ENCODE measurements at regions not wholly inside any gene's neighbourhood (a gene's known extent, or its start where the extent isn't known, plus 50 kb on each side); places are given as distances from the start of the nearest gene placed in this dataset.

GRCh38 chr10:132131581-132132420, 54.9 kb upstream of the DPYSL4 start:
- CTCF ChIA-PET: interaction anchor here (3.1 kb wide), 1 partner anchor 10 kb away, joined by 8 read pairs; no protein-coding TSS in a partner anchor
- Histone ChIP-seq H3K4me3 (replicated peaks in 1 of 3; ENCODE audit: insufficient read depth in 1 of 3, low read depth in 1 of 3, low read length in 3 of 3) (no peak overlapping the region), H3K9me3 (replicated peaks; ENCODE audit: control insufficient read depth, insufficient read depth, low read length) (no peaks in the 10 kb centered on the region), H4K20me1 (replicated peaks; ENCODE audit: control insufficient read depth, extremely low read depth, insufficient read depth, low read length) (no peaks in the 10 kb centered on the region), H3K4me2 (ENCODE audit: insufficient read depth, low read length) (no peak overlapping the region), H2AFZ (ENCODE audit: low read depth, low read length) (no peak overlapping the region), H3K27me3 (ENCODE audit: control insufficient read depth in 2 of 2, insufficient read depth in 2 of 2, low read length in 2 of 2) (no peaks in the 10 kb centered on the region), H3K9me1 (replicated peaks; ENCODE audit: control insufficient read depth, extremely low read depth, insufficient read depth, low read length) (no peaks in the 10 kb centered on the region), H3K27ac (ENCODE audit: insufficient read depth, low read depth, low read length) (no peak overlapping the region), H3K4me1 (ENCODE audit: control insufficient read depth, extremely low read depth, insufficient read depth, low read length) (no peaks in the 10 kb centered on the region), H3K79me2 (ENCODE audit: control insufficient read depth, insufficient read depth, low read length) (no peaks in the 10 kb centered on the region), H3K36me3 (ENCODE audit: control insufficient read depth in 2 of 2, extremely low read depth in 1 of 2, insufficient read depth in 2 of 2, low read length in 2 of 2) (no peaks in the 10 kb centered on the region), H3K9ac (replicated peaks; ENCODE audit: extremely low read depth, insufficient read depth, low read length) (no peak overlapping the region)
- no TSS peak for BruUV-seq (replicated peaks)
- POLR2A ChIA-PET: interaction anchor here (0.6 kb wide), 1 partner anchor 11 kb away, joined by 3 read pairs; no protein-coding TSS in a partner anchor
- intact Hi-C loops (cut with micrococcal nuclease): no loop called here
- no peak for FAIRE-seq
- dilution Hi-C loops (cut with MboI; ENCODE audit: extremely low pct_ligation_motif_present, low sequenced_read_pairs): no loop called here
- DNase-seq (ENCODE audit: low read depth, low spot score): no peak
- TF ChIP-seq POLR2A (IDR thresholded peaks at IDR 0.05; ENCODE audit: low read depth, low read length): no peak
- TF ChIP-seq POLR2AphosphoS5 (IDR thresholded peaks at IDR 0.05; ENCODE audit: insufficient read depth, low read depth, low read length): no peak
- TF ChIP-seq, protein P1, sequence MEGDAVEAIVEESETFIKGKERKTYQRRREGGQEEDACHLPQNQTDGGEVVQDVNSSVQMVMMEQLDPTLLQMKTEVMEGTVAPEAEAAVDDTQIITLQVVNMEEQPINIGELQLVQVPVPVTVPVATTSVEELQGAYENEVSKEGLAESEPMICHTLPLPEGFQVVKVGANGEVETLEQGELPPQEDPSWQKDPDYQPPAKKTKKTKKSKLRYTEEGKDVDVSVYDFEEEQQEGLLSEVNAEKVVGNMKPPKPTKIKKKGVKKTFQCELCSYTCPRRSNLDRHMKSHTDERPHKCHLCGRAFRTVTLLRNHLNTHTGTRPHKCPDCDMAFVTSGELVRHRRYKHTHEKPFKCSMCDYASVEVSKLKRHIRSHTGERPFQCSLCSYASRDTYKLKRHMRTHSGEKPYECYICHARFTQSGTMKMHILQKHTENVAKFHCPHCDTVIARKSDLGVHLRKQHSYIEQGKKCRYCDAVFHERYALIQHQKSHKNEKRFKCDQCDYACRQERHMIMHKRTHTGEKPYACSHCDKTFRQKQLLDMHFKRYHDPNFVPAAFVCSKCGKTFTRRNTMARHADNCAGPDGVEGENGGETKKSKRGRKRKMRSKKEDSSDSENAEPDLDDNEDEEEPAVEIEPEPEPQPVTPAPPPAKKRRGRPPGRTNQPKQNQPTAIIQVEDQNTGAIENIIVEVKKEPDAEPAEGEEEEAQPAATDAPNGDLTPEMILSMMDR (IDR thresholded peaks at IDR 0.05; ENCODE audit: extremely low read depth in 1 of 2, insufficient read depth in 1 of 2, low read depth in 1 of 2, low read length in 2 of 2): no peak

DNA sequence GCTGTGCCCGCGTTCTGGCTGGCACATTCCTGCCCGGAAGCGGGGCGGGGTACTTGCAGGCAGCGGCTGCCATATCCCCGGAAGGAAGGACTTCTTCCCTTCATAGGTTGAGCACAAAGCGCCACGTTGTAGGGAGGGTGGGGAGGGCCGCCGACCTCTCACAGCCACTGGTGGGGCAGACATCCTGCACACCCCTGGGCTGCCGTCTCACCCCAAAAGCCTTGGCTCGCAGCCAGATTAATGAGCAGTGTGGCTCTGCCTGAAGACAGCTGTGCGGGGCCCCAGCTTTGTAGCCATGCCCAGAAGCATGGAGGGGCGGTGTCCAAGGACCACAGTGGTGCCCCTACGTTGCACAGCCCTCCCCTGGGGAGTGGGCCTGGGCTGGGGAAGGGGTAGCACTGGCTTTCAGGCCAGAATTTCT, 54.3 kb upstream of the DPYSL4 start:
- FAIRE-seq (no peak), DNase-seq (ENCODE audit: low read depth, low spot score) (no peak)
- Histone ChIP-seq H3K27me3 (ENCODE audit: control insufficient read depth in 2 of 2, insufficient read depth in 2 of 2, low read length in 2 of 2) (no peaks in the 10 kb centered on the region), H3K9me3 (replicated peaks; ENCODE audit: control insufficient read depth, insufficient read depth, low read length) (no peaks in the 10 kb centered on the region), H3K79me2 (ENCODE audit: control insufficient read depth, insufficient read depth, low read length) (no peaks in the 10 kb centered on the region), H2AFZ (ENCODE audit: low read depth, low read length) (no peak overlapping the region), H3K27ac (ENCODE audit: insufficient read depth, low read depth, low read length) (no peak overlapping the region), H3K9ac (replicated peaks; ENCODE audit: extremely low read depth, insufficient read depth, low read length) (no peak overlapping the region), H3K36me3 (ENCODE audit: control insufficient read depth in 2 of 2, extremely low read depth in 1 of 2, insufficient read depth in 2 of 2, low read length in 2 of 2) (no peaks in the 10 kb centered on the region), H3K9me1 (replicated peaks; ENCODE audit: control insufficient read depth, extremely low read depth, insufficient read depth, low read length) (no peaks in the 10 kb centered on the region), H3K4me3 (replicated peaks in 1 of 3; ENCODE audit: insufficient read depth in 1 of 3, low read depth in 1 of 3, low read length in 3 of 3) (no peak overlapping the region), H4K20me1 (replicated peaks; ENCODE audit: control insufficient read depth, extremely low read depth, insufficient read depth, low read length) (no peaks in the 10 kb centered on the region), H3K4me1 (ENCODE audit: control insufficient read depth, extremely low read depth, insufficient read depth, low read length) (no peaks in the 10 kb centered on the region), H3K4me2 (ENCODE audit: insufficient read depth, low read length) (no peak overlapping the region)
- CTCF ChIA-PET: interaction anchor here (3.1 kb wide), 1 partner anchor 10 kb away, joined by 8 read pairs; no protein-coding TSS in a partner anchor
- intact Hi-C loops (cut with micrococcal nuclease): no loop called here
- POLR2A ChIA-PET: no interaction called here
- TF ChIP-seq FOS (IDR thresholded peaks at IDR 0.05; ENCODE audit: borderline replicate concordance, insufficient read depth, low read length): no peak
- TF ChIP-seq MAX (IDR thresholded peaks at IDR 0.05; ENCODE audit: insufficient read depth, insufficient read length): no peak
- no peak for TF ChIP-seq POLR2A (IDR thresholded peaks at IDR 0.05; ENCODE audit: low read depth, low read length)
- TF ChIP-seq JUN (IDR thresholded peaks at IDR 0.05; ENCODE audit: borderline replicate concordance, insufficient read depth, insufficient read length, low read depth): no peak
- TF ChIP-seq, protein P1 (IDR thresholded peaks at IDR 0.05; ENCODE audit: extremely low read depth in 1 of 2, insufficient read depth in 1 of 2, low read depth in 1 of 2, low read length in 2 of 2): no peak
- no peak for TF ChIP-seq MYC (IDR thresholded peaks at IDR 0.05; ENCODE audit: low read depth, low read length)
- no TSS peak for BruUV-seq (replicated peaks)
- dilution Hi-C loops (cut with MboI; ENCODE audit: extremely low pct_ligation_motif_present, low sequenced_read_pairs): no loop called here

Data from endothelial cell of umbilical vein (primary cell).